NCI-H2171 treated with DMSO at 0.1 percent for 48 hours (cell line): ENCODE measurements at regions not wholly inside any gene's neighbourhood (a gene's known extent, or its start where the extent isn't known, plus 50 kb on each side); places are given as distances from the start of the nearest gene placed in this dataset.

Experiments used
- DNase-seq: peaks from one replicate; lab custom pipeline; 2025; lab: John Stamatoyannopoulos, UW

GRCh38 chr11:119474682-119475596, 52.0 kb upstream of the THY1 start:
- DNase-seq: peak; percentile 53

- DNase-seq: no peak
Measured at GRCh38 chr11:119473901-119474681, 51.1 kb upstream of the THY1 start.

- DNase-seq: no peak
Measured at GRCh38 chr11:119473226-119473625, 50.3 kb upstream of the THY1 start.

- no peak for DNase-seq
Measured at GRCh38 chr11:119472856-119473222, 49.9 kb upstream of the THY1 start.
